ENCODE measurements at regions not wholly inside any gene's neighbourhood (a gene's known extent, or its start where the extent isn't known, plus 50 kb on each side); places are given as distances from the start of the nearest gene placed in this dataset.

- no peak overlapping the region for H3K27ac ChIP-seq
These were observed 266.1 kb upstream of the MAP3K1 start for GRCh38 chr5:56549096-56549886.

GRCh38 chr5:56545016-56545415, 270.3 kb upstream of the MAP3K1 start:
- Histone ChIP-seq H3K36me3 (no peaks in the 10 kb centered on the region), H3K4me1 (no peaks in the 10 kb centered on the region), H3K27ac (no peak overlapping the region), H3K4me3 (no peak overlapping the region), H3K9me3 (no peaks in the 10 kb centered on the region), H3K27me3 (no peaks in the 10 kb centered on the region)
- no peak for TF ChIP-seq POLR2A (IDR thresholded peaks at IDR 0.05)
- TF ChIP-seq CTCF (IDR thresholded peaks at IDR 0.05): no peak
- no peak for DNase-seq
- intact Hi-C loops (cut with DNase I; ENCODE audit: low total_unique reads): no loop called here

More at GRCh38 chr5:56549096-56549886, 266.1 kb upstream of the MAP3K1 start:
- Histone ChIP-seq H3K36me3 (no peaks in the 10 kb centered on the region), H3K4me3 (no peak overlapping the region), H3K27me3 (no peaks in the 10 kb centered on the region), H3K4me1 (peaks cover 0 to 6% of the 10 kb centered on the region in 2 donors), H3K9me3 (no peaks in the 10 kb centered on the region)
- no peak for DNase-seq
- intact Hi-C loops (cut with DNase I; ENCODE audit: low total_unique reads): no loop called here
- TF ChIP-seq CTCF (IDR thresholded peaks at IDR 0.05) (no peak), POLR2A (IDR thresholded peaks at IDR 0.05) (no peak)

- H3K4me1 ChIP-seq: no peaks in the 10 kb centered on the region
- H3K27ac ChIP-seq: no peak overlapping the region
- no peaks in the 10 kb centered on the region for H3K36me3 ChIP-seq
- H3K27me3 ChIP-seq: no peaks in the 10 kb centered on the region
- no peak for DNase-seq
- H3K9me3 ChIP-seq: no peaks in the 10 kb centered on the region
- TF ChIP-seq POLR2A (IDR thresholded peaks at IDR 0.05) (no peak), CTCF (IDR thresholded peaks at IDR 0.05) (no peak)
- no peak overlapping the region for H3K4me3 ChIP-seq
- intact Hi-C loops (cut with DNase I; ENCODE audit: low total_unique reads): no loop called here
These were observed 271.6 kb upstream of the MAP3K1 start for GRCh38 chr5:56543441-56544388.

GRCh38 chr5:56540266-56540665, 275.1 kb upstream of the MAP3K1 start:
- Histone ChIP-seq H3K4me1 (no peaks in the 10 kb centered on the region), H3K4me3 (no peak overlapping the region), H3K36me3 (no peaks in the 10 kb centered on the region), H3K27ac (no peak overlapping the region), H3K9me3 (no peaks in the 10 kb centered on the region), H3K27me3 (no peaks in the 10 kb centered on the region)
- intact Hi-C loops (cut with DNase I; ENCODE audit: low total_unique reads): no loop called here
- no peak for DNase-seq
- TF ChIP-seq POLR2A (IDR thresholded peaks at IDR 0.05) (no peak), CTCF (IDR thresholded peaks at IDR 0.05) (no peak)

GRCh38 chr5:56538580-56538979, 276.8 kb upstream of the MAP3K1 start:
- Histone ChIP-seq H3K4me1 (peaks cover 0 to 4% of the 10 kb centered on the region in 2 donors), H3K27ac (no peak overlapping the region), H3K36me3 (no peaks in the 10 kb centered on the region), H3K4me3 (no peak overlapping the region), H3K9me3 (no peaks in the 10 kb centered on the region), H3K27me3 (no peaks in the 10 kb centered on the region)
- DNase-seq: no peak
- TF ChIP-seq POLR2A (IDR thresholded peaks at IDR 0.05): no peak
- TF ChIP-seq CTCF (IDR thresholded peaks at IDR 0.05): no peak
- intact Hi-C loops (cut with DNase I; ENCODE audit: low total_unique reads): no loop called here

All from uterus (tissue), 3 donors.